Upper lobe of right lung (tissue), 1 donor: ENCODE measurements at regions not wholly inside any gene's neighbourhood (a gene's known extent, or its start where the extent isn't known, plus 50 kb on each side); places are given as distances from the start of the nearest gene placed in this dataset.

Source experiments
- ATAC-seq: fragments of 200-7000 bp; cut with Tn5 transposase; one replicate; pipeline ENCODE4 v1.9.1; 2020; ENCODE audit warnings: mild to moderate bottlenecking, moderate library complexity
- DNase-seq: peaks from one replicate; pipeline ENCODE4 v3.0.0-alpha.2; 2020
- H3K27ac ChIP-seq: fragments of 200-600 bp; one replicate; pipeline ENCODE4 v1.8.0; 2022
- H3K27me3 ChIP-seq: fragments of 200-600 bp; one replicate; pipeline ENCODE4 v1.8.0; 2022; ENCODE audit warnings: mild to moderate bottlenecking
- H3K36me3 ChIP-seq: fragments of 200-600 bp; one replicate; pipeline ENCODE4 v1.8.0; 2022
- H3K4me1 ChIP-seq: fragments of 200-600 bp; one replicate; pipeline ENCODE4 v1.8.0; 2022
- H3K4me3 ChIP-seq: fragments of 200-600 bp; one replicate; pipeline ENCODE4 v1.8.0; 2022; ENCODE audit warnings: mild to moderate bottlenecking
- H3K9me3 ChIP-seq: fragments of 200-600 bp; one replicate; pipeline ENCODE4 v1.8.0; 2022
- CTCF ChIP-seq: fragments of 200-600 bp; IDR thresholded peaks from one replicate; pipeline ENCODE4 v1.8.0; 2022; ENCODE audit warnings: antibody characterized with exemption
- intact Hi-C: fragments of 100-400 bp; cut with DNase I; formaldehyde crosslinking; loops from one replicate; pipeline ENCODE4 v1.11.0; 2022
- donor health status: DM: no; HTN: yes; CAD: no; lungs with severe emphysema.

DNA sequence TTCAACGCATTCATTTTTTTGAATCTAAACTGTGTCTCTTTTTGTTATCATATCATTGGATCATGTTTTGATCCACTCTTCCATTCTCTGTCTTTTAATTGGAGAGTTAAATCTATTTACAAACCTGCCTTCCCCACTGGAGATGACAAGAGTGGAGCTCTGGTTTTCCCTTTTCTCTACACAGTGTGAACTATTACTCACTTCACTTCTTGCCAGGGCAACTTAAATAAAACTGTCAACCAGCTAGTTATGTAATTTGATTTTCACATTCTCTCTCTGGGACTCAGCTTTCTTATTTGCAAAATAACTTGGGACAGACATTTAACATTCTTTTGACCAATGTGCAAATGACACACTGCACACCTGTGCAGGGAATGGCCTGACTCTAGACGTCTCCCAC lies 230.8 kb upstream of the CST7 start:
- Histone ChIP-seq H3K4me3 (no peak overlapping the region), H3K4me1 (no peaks in the 10 kb centered on the region), H3K9me3 (no peaks in the 10 kb centered on the region), H3K36me3 (no peaks in the 10 kb centered on the region), H3K27me3 (peaks cover 19% of the 10 kb centered on the region), H3K27ac (no peak overlapping the region)
- no peak for ATAC-seq
- intact Hi-C loops: loop anchor here (10.0 kb wide), 1 partner anchor 63 kb away; no protein-coding TSS in a partner anchor
- TF ChIP-seq CTCF: no peak
- no peak for DNase-seq

- ATAC-seq (no peak), DNase-seq (no peak)
- Histone ChIP-seq H3K27me3 (peaks cover 19% of the 10 kb centered on the region), H3K27ac (no peak overlapping the region), H3K36me3 (no peaks in the 10 kb centered on the region), H3K4me1 (no peaks in the 10 kb centered on the region), H3K9me3 (no peaks in the 10 kb centered on the region), H3K4me3 (no peak overlapping the region)
- no peak for TF ChIP-seq CTCF
- intact Hi-C loops: loop anchor here (10.0 kb wide), 1 partner anchor 64 kb away; no protein-coding TSS in a partner anchor
Observed at GRCh38 chr20:24718696-24719095, 230.4 kb upstream of the CST7 start.

DNA sequence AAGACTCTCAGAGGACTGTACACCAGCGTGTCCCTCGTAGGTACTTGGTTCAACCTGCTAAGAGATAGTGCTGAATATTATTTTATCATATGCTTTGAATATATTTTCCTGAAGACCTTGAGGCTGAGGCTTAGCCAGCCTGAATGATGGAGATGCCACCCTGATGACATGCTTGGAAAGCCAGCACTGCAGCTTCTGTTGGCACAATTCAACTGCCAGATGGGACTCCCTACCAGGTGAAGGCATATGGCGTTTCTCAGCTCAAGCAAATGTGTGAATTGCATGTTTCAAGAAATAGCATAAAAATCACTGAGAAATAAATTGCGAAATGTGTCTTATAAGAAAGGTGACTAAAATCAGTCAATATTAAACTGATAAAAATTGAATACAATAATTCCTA lies 228.1 kb upstream of the CST7 start:
- H3K9me3 ChIP-seq: no peaks in the 10 kb centered on the region
- ATAC-seq (no peak), DNase-seq (no peak)
- no peak overlapping the region for H3K27ac ChIP-seq
- H3K36me3 ChIP-seq: no peaks in the 10 kb centered on the region
- TF ChIP-seq CTCF: no peak
- H3K4me1 ChIP-seq: no peaks in the 10 kb centered on the region
- H3K27me3 ChIP-seq: peaks cover 19% of the 10 kb centered on the region
- intact Hi-C loops: no loop called here
- H3K4me3 ChIP-seq: no peak overlapping the region

GRCh38 chr20:24721891-24722568 lies 227.0 kb upstream of the CST7 start:
- no peak for DNase-seq
- no peak for ATAC-seq
- Histone ChIP-seq H3K4me3 (no peak overlapping the region), H3K4me1 (no peaks in the 10 kb centered on the region), H3K27ac (no peak overlapping the region), H3K36me3 (no peaks in the 10 kb centered on the region), H3K9me3 (no peaks in the 10 kb centered on the region), H3K27me3 (peaks cover 19% of the 10 kb centered on the region)
- intact Hi-C loops: no loop called here
- no peak for TF ChIP-seq CTCF

- Histone ChIP-seq H3K27me3 (peaks cover 19% of the 10 kb centered on the region), H3K9me3 (no peaks in the 10 kb centered on the region), H3K4me1 (no peaks in the 10 kb centered on the region), H3K36me3 (no peaks in the 10 kb centered on the region), H3K4me3 (no peak overlapping the region), H3K27ac (no peak overlapping the region)
- ATAC-seq (no peak), DNase-seq (no peak)
- intact Hi-C loops: no loop called here
- no peak for TF ChIP-seq CTCF
Observed at GRCh38 chr20:24722586-24722985, 226.5 kb upstream of the CST7 start.

DNA sequence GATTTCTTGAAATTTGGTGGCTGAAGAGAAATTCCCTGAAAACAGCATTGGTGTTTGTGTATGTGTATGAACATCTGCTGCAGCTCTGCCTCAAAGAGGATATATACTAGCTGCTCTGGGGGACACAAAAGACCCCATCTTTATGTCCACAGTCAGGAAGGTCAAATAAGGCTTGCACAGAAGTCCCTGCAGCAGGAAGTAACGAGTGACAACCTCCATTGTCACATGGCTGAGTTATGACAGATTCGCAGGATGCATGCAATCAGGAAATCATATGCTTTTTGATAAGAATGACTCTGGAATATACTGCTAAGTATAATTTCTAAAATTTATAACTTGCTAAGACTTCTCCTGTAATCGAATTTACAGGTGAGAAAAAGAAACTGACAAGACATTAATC lies 225.9 kb upstream of the CST7 start:
- no peak overlapping the region for H3K4me3 ChIP-seq
- no peaks in the 10 kb centered on the region for H3K9me3 ChIP-seq
- peaks cover 19% of the 10 kb centered on the region for H3K27me3 ChIP-seq
- no peak for DNase-seq
- no peaks in the 10 kb centered on the region for H3K4me1 ChIP-seq
- ATAC-seq: peak; percentile 37
- H3K36me3 ChIP-seq: no peaks in the 10 kb centered on the region
- intact Hi-C loops: no loop called here
- TF ChIP-seq CTCF: no peak
- no peak overlapping the region for H3K27ac ChIP-seq
